Body of pancreas (tissue), 4 donors: ENCODE measurements at regions not wholly inside any gene's neighbourhood (a gene's known extent, or its start where the extent isn't known, plus 50 kb on each side); places are given as distances from the start of the nearest gene placed in this dataset.

ENCODE experiments used
- ATAC-seq: fragments of 150-250 bp; one replicate; pipeline ENCODE4 v1.9.1; 2016
- DNase-seq, 4 donors: peaks; one replicate each; pipeline ENCODE4 v3.0.0-alpha.2; 2019
- H3K27ac ChIP-seq, 4 donors: fragments of 200-600 bp; sonication (generic); 1 replicate in 3 of 4; 2 replicates in 1 of 4; pipeline versions ENCODE4 v1.5.1 to v1.6.1; 2016 to 2019; ENCODE audit warnings: mild to moderate bottlenecking in 1 of 4, mixed read lengths in 1 of 4, moderate library complexity in 1 of 4
- H3K27me3 ChIP-seq, 2 donors: fragments of 200-600 bp; sonication (generic); one replicate each; pipeline ENCODE4 v1.6.0; 2016; ENCODE audit warnings: mild to moderate bottlenecking in 1 of 2
- H3K36me3 ChIP-seq, 2 donors: fragments of 200-600 bp; sonication (generic); replicated peaks in 1 of 2; 2 replicates each; pipeline ENCODE4 v1.5.1; 2016; ENCODE audit warnings: low read depth in 2 of 2; ENCODE audit not compliant: insufficient read depth in 1 of 2
- H3K4me1 ChIP-seq: fragments of 200-600 bp; sonication (generic); one replicate; pipeline ENCODE4 v1.6.0; 2016
- H3K4me3 ChIP-seq, 2 donors: fragments of 200-600 bp; sonication (generic); 1 replicate in 1 of 2; 2 replicates in 1 of 2; pipeline ENCODE4 v1.5.1; 2016 to 2019
- H3K9me3 ChIP-seq, 3 donors: fragments of 200-600 bp; sonication (generic); 1 replicate in 2 of 3; 2 replicates in 1 of 3; pipeline ENCODE4 v1.5.1; 2016
- CTCF ChIP-seq, 7 experiments: fragments of 450-650 bp in 4 of 7; fragments of 200-600 bp in 3 of 7; sonication (generic) in 3 of 7; IDR thresholded peaks; one replicate each; pipeline ENCODE4 v1.5.1; 2016 to 2019; ENCODE audit warnings: antibody characterized with exemption in 7 of 7
- POLR2A ChIP-seq, 3 donors: fragments of 450-650 bp; IDR thresholded peaks; one replicate each; pipeline ENCODE4 v1.6.1; 2016; ENCODE audit warnings: antibody characterized with exemption in 3 of 3, mild to moderate bottlenecking in 2 of 3
- WGBS, 2 donors: methylation state at CpG; one replicate each; pipeline ENCODE4 v1.1.5; 2017; 5-methylcytosine and 5-hydroxymethylcytosine counted together
- intact Hi-C: fragments of 100-400 bp; cut with DNase I; formaldehyde crosslinking; loops from one replicate; pipeline ENCODE4 v1.15.1; 2023

GRCh38 chr9:135226369-135227050, 139.0 kb downstream of the OLFM1 start:
- intact Hi-C loops = no loop called here
- no peaks in the 10 kb centered on the region for H3K9me3 ChIP-seq
- H3K27me3 ChIP-seq = no peaks in the 10 kb centered on the region
- ATAC-seq (no peak), DNase-seq (peak in 3 of 4 donors; percentile 1 to 8 (median 3))
- no peaks in the 10 kb centered on the region for H3K36me3 ChIP-seq
- H3K4me1 ChIP-seq = peaks cover 46% of the 10 kb centered on the region
- no peak for TF ChIP-seq CTCF (IDR thresholded peaks at IDR 0.05)
- no peak for TF ChIP-seq POLR2A (IDR thresholded peaks at IDR 0.05)
- H3K27ac ChIP-seq = no peak overlapping the region
- H3K4me3 ChIP-seq = no peak overlapping the region
- WGBS, 2 donors = 76 to 96% methylated on average over 2 to 5 of the region's 5 CpGs

- no peak for ATAC-seq
- Histone ChIP-seq H3K4me3 (no peak overlapping the region), H3K27me3 (no peaks in the 10 kb centered on the region), H3K4me1 (peaks cover 36% of the 10 kb centered on the region), H3K9me3 (no peaks in the 10 kb centered on the region), H3K36me3 (no peaks in the 10 kb centered on the region), H3K27ac (no peak overlapping the region)
- peak in 3 of 4 donors; percentile 3 to 14 (median 8) for DNase-seq
- 75 to 83% methylated on average over 14 to 17 of the region's 17 CpGs for WGBS, 2 donors
- intact Hi-C loops = no loop called here
- TF ChIP-seq POLR2A (IDR thresholded peaks at IDR 0.05) = no peak
- TF ChIP-seq CTCF (IDR thresholded peaks at IDR 0.05) = no peak
Measured at GRCh38 chr9:135227641-135228251, 140.3 kb downstream of the OLFM1 start.

- no peak for TF ChIP-seq CTCF (IDR thresholded peaks at IDR 0.05)
- TF ChIP-seq POLR2A (IDR thresholded peaks at IDR 0.05) = no peak
- peak; percentile 51 for ATAC-seq
- peak; percentile 35 to 66 (median 56) for DNase-seq
- intact Hi-C loops = no loop called here
- peaks cover 33% of the 10 kb centered on the region for H3K4me1 ChIP-seq
- H3K36me3 ChIP-seq = no peaks in the 10 kb centered on the region
- H3K27me3 ChIP-seq = no peaks in the 10 kb centered on the region
- H3K9me3 ChIP-seq = no peaks in the 10 kb centered on the region
- WGBS, 2 donors = 19 to 47% methylated on average over 10 to 18 of the region's 18 CpGs
- H3K4me3 ChIP-seq = no peak overlapping the region
- H3K27ac ChIP-seq = no peak overlapping the region
Measured at GRCh38 chr9:135228345-135228982, 141.0 kb downstream of the OLFM1 start.

- Histone ChIP-seq H3K4me3 (no peak overlapping the region), H3K36me3 (no peaks in the 10 kb centered on the region), H3K4me1 (peaks cover 28% of the 10 kb centered on the region), H3K9me3 (peaks cover 0 to 2% (median 0%) of the 10 kb centered on the region in 3 donors), H3K27ac (no peak overlapping the region), H3K27me3 (no peaks in the 10 kb centered on the region)
- WGBS, 2 donors = 90 to 92% methylated on average over 4 to 13 of the region's 14 CpGs
- intact Hi-C loops = no loop called here
- TF ChIP-seq POLR2A (IDR thresholded peaks at IDR 0.05) (no peak), CTCF (IDR thresholded peaks at IDR 0.05) (no peak)
- no peak for ATAC-seq
- peak in 2 of 4 donors; percentile 7 to 10 for DNase-seq
Measured at GRCh38 chr9:135228983-135229625, 141.6 kb downstream of the OLFM1 start.
